GM12864 (cell line): ENCODE measurements at regions not wholly inside any gene's neighbourhood (a gene's known extent, or its start where the extent isn't known, plus 50 kb on each side); places are given as distances from the start of the nearest gene placed in this dataset.

Experiments used
- DNase-seq: peaks from one replicate; pipeline ENCODE4 v3.0.0-alpha.2; 2011; ENCODE audit warnings: low read depth
- H3K4me3 ChIP-seq: 2 replicates; pipeline ENCODE4 v1.5.1; 2011; ENCODE audit warnings: mild to moderate bottlenecking, low read depth, low read length, control low read depth
- CTCF ChIP-seq: IDR thresholded peaks from 2 replicates; pipeline ENCODE4 v1.5.1; 2011; ENCODE audit warnings: low read depth, mild to moderate bottlenecking, moderate library complexity, low read length, control low read depth, inconsistent platforms; ENCODE audit errors: missing control alignments

GRCh38 chr13:31036731-31037695 lies 104.6 kb downstream of the TEX26 start:
- no peak for TF ChIP-seq CTCF
- no peak overlapping the region for H3K4me3 ChIP-seq
- DNase-seq, result no peak

DNA sequence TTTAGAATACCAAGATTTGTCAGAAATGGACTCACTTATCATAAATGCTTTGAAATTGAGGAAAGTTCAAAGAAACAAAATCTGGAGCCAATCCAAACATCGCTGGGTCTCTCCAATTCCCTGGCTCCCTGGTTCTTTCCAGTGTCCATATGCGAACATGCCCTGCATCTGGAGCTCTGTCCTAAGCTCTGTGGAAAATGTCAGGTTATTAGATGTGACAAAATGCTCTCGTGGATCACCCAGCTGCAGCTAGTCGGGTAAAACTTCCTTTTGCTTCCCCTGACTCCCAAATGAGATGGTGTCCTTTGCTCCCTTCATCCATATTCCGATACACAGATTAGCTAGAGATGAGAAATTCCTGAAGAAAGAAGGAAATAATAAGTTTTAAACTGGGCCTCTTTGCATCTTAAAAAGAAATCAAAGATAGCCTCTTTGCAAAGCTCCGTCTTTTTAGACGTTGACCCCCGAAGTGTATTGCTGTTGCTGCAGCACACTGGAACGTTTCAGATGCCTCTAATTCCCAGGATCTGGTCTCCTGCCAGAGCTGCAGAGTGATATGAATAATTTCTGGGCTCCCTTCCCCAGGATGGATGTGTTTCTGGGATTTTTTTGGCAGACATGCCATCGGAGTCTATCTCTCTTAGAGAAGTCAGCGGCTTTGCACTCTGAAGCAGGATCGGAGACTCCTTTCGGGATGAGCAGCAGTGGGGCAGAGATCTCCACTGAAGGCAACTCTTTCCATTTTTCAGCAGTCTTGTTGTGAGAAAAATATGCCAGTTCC lies 102.9 kb downstream of the TEX26 start:
- TF ChIP-seq CTCF, result no peak
- DNase-seq, result no peak
- no peak overlapping the region for H3K4me3 ChIP-seq

GRCh38 chr13:31032528-31033113 lies 100.2 kb downstream of the TEX26 start:
- H3K4me3 ChIP-seq, result no peak overlapping the region
- TF ChIP-seq CTCF, result no peak
- no peak for DNase-seq

DNA sequence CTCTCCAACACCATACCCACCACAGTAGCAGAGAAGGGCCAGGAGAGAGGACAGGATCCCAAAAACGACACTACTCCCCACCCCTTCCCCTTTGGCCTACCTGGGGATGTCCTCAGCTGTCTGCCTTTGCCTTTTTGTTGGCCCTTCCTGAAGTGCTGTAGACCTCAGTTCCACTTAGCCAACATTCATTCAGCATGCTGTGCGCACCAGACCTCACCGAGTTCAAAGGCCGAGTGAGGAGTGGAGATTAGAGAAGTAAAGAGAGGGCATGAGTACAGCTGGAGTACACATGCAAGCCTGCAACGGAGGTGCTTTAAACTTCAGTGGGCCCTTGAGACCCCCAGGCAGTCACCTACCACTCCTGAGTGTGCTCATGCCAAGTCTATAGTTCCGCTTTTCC lies 99.0 kb downstream of the TEX26 start:
- H3K4me3 ChIP-seq, result no peak overlapping the region
- DNase-seq, result no peak
- no peak for TF ChIP-seq CTCF

DNA sequence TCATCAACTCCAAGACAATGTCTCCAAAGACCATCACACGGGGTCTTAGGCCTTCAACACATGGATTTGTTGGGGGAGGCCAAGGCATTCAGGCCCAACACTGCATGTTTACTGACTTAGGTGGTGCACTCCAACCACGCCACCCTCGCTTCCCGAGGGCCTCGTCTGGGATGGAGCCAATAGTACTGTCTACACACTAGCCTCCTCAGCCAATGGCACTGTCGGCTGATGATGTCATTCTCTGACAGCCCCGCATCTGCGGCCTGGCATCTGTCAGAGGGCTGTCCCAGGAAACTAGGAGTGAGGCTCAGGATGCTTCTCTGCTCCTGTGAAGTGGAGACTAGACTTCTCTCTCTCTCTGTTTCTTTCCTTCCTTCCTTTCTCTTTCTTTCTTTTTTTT lies 96.6 kb downstream of the TEX26 start:
- TF ChIP-seq CTCF, result no peak
- no peak for DNase-seq
- no peak overlapping the region for H3K4me3 ChIP-seq

- no peak for DNase-seq
- TF ChIP-seq CTCF, result no peak
- H3K4me3 ChIP-seq, result no peak overlapping the region
Measured at GRCh38 chr13:31027136-31027535, 94.7 kb downstream of the TEX26 start.
